ENCODE measurements at regions not wholly inside any gene's neighbourhood (a gene's known extent, or its start where the extent isn't known, plus 50 kb on each side); places are given as distances from the start of the nearest gene placed in this dataset.

DNA sequence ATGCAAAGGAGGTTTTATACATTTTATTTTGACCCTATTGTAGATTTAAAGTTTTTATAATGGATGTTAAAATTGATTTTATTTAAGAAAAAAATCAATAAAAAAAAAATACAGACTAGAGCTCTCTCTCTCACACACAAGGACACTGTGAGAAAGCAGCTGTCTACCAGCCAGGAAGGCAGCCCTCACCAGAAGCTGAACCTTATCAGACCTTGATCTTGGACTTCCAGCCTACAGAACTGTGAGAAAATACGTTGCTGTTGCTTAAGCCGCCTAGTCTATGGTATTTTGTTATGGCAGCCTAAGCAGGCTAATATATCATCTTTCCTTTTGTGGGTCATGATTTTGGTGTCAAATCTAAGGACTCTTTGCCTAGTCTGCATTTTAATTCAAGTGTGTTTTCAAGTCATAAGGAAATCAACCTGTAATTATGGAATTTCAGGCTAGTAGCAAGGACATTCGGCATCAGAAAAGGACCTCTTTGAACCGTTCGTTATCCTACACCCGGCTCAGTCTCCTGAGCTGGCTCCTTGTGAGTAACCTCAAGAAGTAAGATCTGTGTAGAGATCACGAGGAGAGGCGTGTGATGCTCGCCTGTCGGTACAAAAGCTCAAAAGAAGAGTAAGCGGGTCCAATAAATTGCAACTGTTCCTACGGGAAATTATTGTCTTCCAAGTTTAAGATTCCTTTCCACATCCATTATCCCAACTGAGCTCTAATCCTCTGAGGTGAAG lies 98.2 kb downstream of the PDCL3 start:
- no peak for DNase-seq (ENCODE audit: low spot score)
- Mint-ChIP-seq H3K9me3 (ENCODE audit: low read depth) (no peaks in the 10 kb centered on the region), H3K4me1 (ENCODE audit: low read depth) (no peaks in the 10 kb centered on the region), H3K27ac (ENCODE audit: unreplicated experiment) (no peak overlapping the region), H3K36me3 (ENCODE audit: low read depth) (peaks cover 2% of the 10 kb centered on the region), H3K4me3 (ENCODE audit: unreplicated experiment) (no peak overlapping the region), H3K27me3 (ENCODE audit: low read depth) (peaks cover 17% of the 10 kb centered on the region)
- TF ChIP-seq CTCF (IDR thresholded peaks at IDR 0.05): no peak

GRCh38 chr2:100662866-100663265 lies 100.1 kb downstream of the PDCL3 start:
- peaks cover 2% of the 10 kb centered on the region for H3K36me3 Mint-ChIP-seq (ENCODE audit: low read depth)
- H3K27me3 Mint-ChIP-seq (ENCODE audit: low read depth): peaks cover 17% of the 10 kb centered on the region

DNA sequence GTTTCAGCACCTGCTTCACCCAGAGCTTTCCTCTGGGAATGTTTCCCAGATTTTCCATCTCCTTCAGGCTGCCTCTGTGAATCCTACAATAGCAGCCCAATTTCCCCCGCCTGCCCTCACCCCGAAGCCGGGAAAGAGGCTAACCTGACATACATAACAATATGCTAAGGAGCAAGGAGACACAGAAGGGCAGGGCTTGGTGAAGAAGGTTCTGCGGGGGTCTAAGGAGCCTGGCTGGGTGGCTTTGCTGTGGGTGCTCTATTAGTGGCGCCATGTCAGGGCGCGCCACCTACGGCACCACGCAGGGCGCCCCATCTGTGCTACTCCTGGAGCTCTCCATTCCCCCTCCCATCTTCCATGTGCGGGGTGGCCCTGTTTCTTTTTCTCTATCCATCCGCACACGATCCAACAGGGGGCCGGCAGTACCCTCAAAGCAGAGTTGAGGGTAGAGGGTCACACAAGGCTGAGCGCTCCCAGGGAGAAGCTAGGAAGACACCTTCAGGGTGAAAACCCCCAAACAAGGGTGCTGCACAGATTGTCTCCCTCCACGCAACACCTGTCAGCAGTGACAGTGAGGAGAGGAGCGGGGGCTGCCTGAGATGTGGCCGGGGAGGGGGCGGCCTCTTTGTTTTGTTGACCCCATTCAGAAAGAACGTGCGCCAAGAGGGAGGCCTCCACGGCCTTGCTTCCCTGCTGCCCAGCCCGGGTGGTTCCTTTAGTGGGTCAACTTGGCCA lies 101.4 kb downstream of the PDCL3 start:
- no peak overlapping the region for H3K27ac Mint-ChIP-seq (ENCODE audit: unreplicated experiment)
- no peak for TF ChIP-seq CTCF (IDR thresholded peaks at IDR 0.05)
- peaks cover 21% of the 10 kb centered on the region for H3K27me3 Mint-ChIP-seq (ENCODE audit: low read depth)
- H3K4me1 Mint-ChIP-seq (ENCODE audit: low read depth): no peaks in the 10 kb centered on the region
- H3K9me3 Mint-ChIP-seq (ENCODE audit: low read depth): no peaks in the 10 kb centered on the region
- no peak for DNase-seq (ENCODE audit: low spot score)
- no peak overlapping the region for H3K4me3 Mint-ChIP-seq (ENCODE audit: unreplicated experiment)
- no peaks in the 10 kb centered on the region for H3K36me3 Mint-ChIP-seq (ENCODE audit: low read depth)

More at GRCh38 chr2:100662866-100663265, 100.1 kb downstream of the PDCL3 start:
- H3K9me3 Mint-ChIP-seq (ENCODE audit: low read depth): no peaks in the 10 kb centered on the region
- no peak for TF ChIP-seq CTCF (IDR thresholded peaks at IDR 0.05)
- H3K4me1 Mint-ChIP-seq (ENCODE audit: low read depth): no peaks in the 10 kb centered on the region
- no peak for DNase-seq (ENCODE audit: low spot score)
- no peak overlapping the region for H3K4me3 Mint-ChIP-seq (ENCODE audit: unreplicated experiment)
- no peak overlapping the region for H3K27ac Mint-ChIP-seq (ENCODE audit: unreplicated experiment)

- no peak for DNase-seq (ENCODE audit: low spot score)
- Mint-ChIP-seq H3K36me3 (ENCODE audit: low read depth) (no peaks in the 10 kb centered on the region), H3K4me3 (ENCODE audit: unreplicated experiment) (no peak overlapping the region), H3K27me3 (ENCODE audit: low read depth) (peaks cover 23% of the 10 kb centered on the region), H3K27ac (ENCODE audit: unreplicated experiment) (no peak overlapping the region), H3K9me3 (ENCODE audit: low read depth) (no peaks in the 10 kb centered on the region), H3K4me1 (ENCODE audit: low read depth) (no peaks in the 10 kb centered on the region)
- no peak for TF ChIP-seq CTCF (IDR thresholded peaks at IDR 0.05)
These were observed 101.9 kb downstream of the PDCL3 start for GRCh38 chr2:100664756-100665101.

GRCh38 chr2:100666996-100667395 lies 104.2 kb downstream of the PDCL3 start:
- peaks cover 18% of the 10 kb centered on the region for H3K27me3 Mint-ChIP-seq (ENCODE audit: low read depth)
- DNase-seq (ENCODE audit: low spot score): no peak
- no peak overlapping the region for H3K4me3 Mint-ChIP-seq (ENCODE audit: unreplicated experiment)
- no peak overlapping the region for H3K27ac Mint-ChIP-seq (ENCODE audit: unreplicated experiment)
- H3K9me3 Mint-ChIP-seq (ENCODE audit: low read depth): no peaks in the 10 kb centered on the region
- no peaks in the 10 kb centered on the region for H3K4me1 Mint-ChIP-seq (ENCODE audit: low read depth)
- no peaks in the 10 kb centered on the region for H3K36me3 Mint-ChIP-seq (ENCODE audit: low read depth)
- TF ChIP-seq CTCF (IDR thresholded peaks at IDR 0.05): no peak
